Neural crest cell (in vitro differentiated cells): ENCODE measurements at regions not wholly inside any gene's neighbourhood (a gene's known extent, or its start where the extent isn't known, plus 50 kb on each side); places are given as distances from the start of the nearest gene placed in this dataset.
A peak's percentile ranks its signal among the peaks of the same experiment; 100 is the strongest.

Experiments
- DNase-seq: peaks from one replicate; pipeline ENCODE4 v3.0.0; 2021; ENCODE audit warnings: low read depth, mixed read lengths, low spot score
- H3K27ac Mint-ChIP-seq: one replicate; pipeline ENCODE4 v1.8.0; 2021; ENCODE audit warnings: mild to moderate bottlenecking, mixed read lengths; ENCODE audit not compliant: unreplicated experiment
- H3K27me3 Mint-ChIP-seq: 2 replicates; pipeline ENCODE4 v1.8.0; 2021; ENCODE audit warnings: low read depth, mild to moderate bottlenecking, mixed read lengths
- H3K36me3 Mint-ChIP-seq: 2 replicates; pipeline ENCODE4 v1.8.0; 2021; ENCODE audit warnings: low read depth, mild to moderate bottlenecking, mixed read lengths
- H3K4me1 Mint-ChIP-seq: 2 replicates; pipeline ENCODE4 v1.8.0; 2021; ENCODE audit warnings: mixed read lengths
- H3K4me3 Mint-ChIP-seq: one replicate; pipeline ENCODE4 v1.8.0; 2021; ENCODE audit warnings: mild to moderate bottlenecking, mixed read lengths
- H3K9me3 Mint-ChIP-seq: 2 replicates; pipeline ENCODE4 v1.8.0; 2021; ENCODE audit warnings: mixed read lengths
- CTCF ChIP-seq: fragments of 200-600 bp; sonication (generic); conservative IDR thresholded peaks from 2 replicates; pipeline ENCODE4 v1.5.0; 2021; ENCODE audit warnings: antibody characterized with exemption, mild to moderate bottlenecking

- H3K4me1 Mint-ChIP-seq, result no peaks in the 10 kb centered on the region
- peaks cover 8% of the 10 kb centered on the region for H3K9me3 Mint-ChIP-seq
- peaks cover 2% of the 10 kb centered on the region for H3K27me3 Mint-ChIP-seq
- peak overlapping the region; percentile 90 for H3K27ac Mint-ChIP-seq
- peaks cover 6% of the 10 kb centered on the region for H3K36me3 Mint-ChIP-seq
- no peak for DNase-seq
- H3K4me3 Mint-ChIP-seq, result no peak overlapping the region
- TF ChIP-seq CTCF, result no peak
Measured at GRCh38 chr12:125583071-125583470, 517.8 kb downstream of the AACS start.

GRCh38 chr12:125586441-125586840 lies 521.2 kb downstream of the AACS start:
- no peak overlapping the region for H3K27ac Mint-ChIP-seq
- H3K27me3 Mint-ChIP-seq, result peaks cover 2% of the 10 kb centered on the region
- H3K4me3 Mint-ChIP-seq, result no peak overlapping the region
- H3K4me1 Mint-ChIP-seq, result no peaks in the 10 kb centered on the region
- H3K36me3 Mint-ChIP-seq, result no peaks in the 10 kb centered on the region
- DNase-seq, result no peak
- H3K9me3 Mint-ChIP-seq, result peaks cover 2% of the 10 kb centered on the region
- TF ChIP-seq CTCF, result no peak

GRCh38 chr12:125593269-125593668 lies 528.0 kb downstream of the AACS start:
- peaks cover 9% of the 10 kb centered on the region for H3K9me3 Mint-ChIP-seq
- no peak for TF ChIP-seq CTCF
- H3K4me1 Mint-ChIP-seq, result no peaks in the 10 kb centered on the region
- no peaks in the 10 kb centered on the region for H3K27me3 Mint-ChIP-seq
- H3K27ac Mint-ChIP-seq, result no peak overlapping the region
- no peak overlapping the region for H3K4me3 Mint-ChIP-seq
- no peak for DNase-seq
- peaks cover 3% of the 10 kb centered on the region for H3K36me3 Mint-ChIP-seq

GRCh38 chr12:125604976-125605375 lies 539.7 kb downstream of the AACS start:
- peaks cover 14% of the 10 kb centered on the region for H3K9me3 Mint-ChIP-seq
- no peaks in the 10 kb centered on the region for H3K4me1 Mint-ChIP-seq
- no peak overlapping the region for H3K4me3 Mint-ChIP-seq
- DNase-seq, result no peak
- H3K27ac Mint-ChIP-seq, result no peak overlapping the region
- H3K27me3 Mint-ChIP-seq, result no peaks in the 10 kb centered on the region
- H3K36me3 Mint-ChIP-seq, result peaks cover 3% of the 10 kb centered on the region
- no peak for TF ChIP-seq CTCF

- Mint-ChIP-seq H3K4me3 (no peak overlapping the region), H3K27ac (no peak overlapping the region), H3K9me3 (peaks cover 12% of the 10 kb centered on the region), H3K36me3 (peaks cover under 1% of the 10 kb centered on the region), H3K4me1 (no peaks in the 10 kb centered on the region), H3K27me3 (no peaks in the 10 kb centered on the region)
- no peak for TF ChIP-seq CTCF
- no peak for DNase-seq
Measured at GRCh38 chr12:125606312-125606711, 541.1 kb downstream of the AACS start.

- Mint-ChIP-seq H3K4me1 (no peaks in the 10 kb centered on the region), H3K9me3 (peaks cover 5% of the 10 kb centered on the region), H3K4me3 (no peak overlapping the region)
Measured at GRCh38 chr12:125610292-125610691, 545.1 kb downstream of the AACS start.

More at GRCh38 chr12:125610292-125610691, 545.1 kb downstream of the AACS start:
- H3K36me3 Mint-ChIP-seq, result no peaks in the 10 kb centered on the region
- H3K27me3 Mint-ChIP-seq, result no peaks in the 10 kb centered on the region
- DNase-seq, result no peak
- no peak for TF ChIP-seq CTCF
- H3K27ac Mint-ChIP-seq, result no peak overlapping the region
